Limb (tissue), 2 donors: ENCODE measurements at regions not wholly inside any gene's neighbourhood (a gene's known extent, or its start where the extent isn't known, plus 50 kb on each side); places are given as distances from the start of the nearest gene placed in this dataset.
A peak's percentile ranks its signal among the peaks of the same experiment; 100 is the strongest.

ENCODE experiments used
- DNase-seq, 2 donors: peaks; one replicate each; pipeline ENCODE4 v3.0.0-alpha.2; 2016; ENCODE audit errors: extremely low spot score in 2 of 2

- no peak for DNase-seq
These were observed 72.3 kb downstream of the LINC00237 start for GRCh38 chr20:21033817-21034216.

GRCh38 chr20:21031666-21032065 lies 74.5 kb downstream of the LINC00237 start:
- DNase-seq, result no peak

- DNase-seq, result no peak
These were observed 76.8 kb downstream of the LINC00237 start for GRCh38 chr20:21029341-21029740.

GRCh38 chr20:21028921-21029320 lies 77.2 kb downstream of the LINC00237 start:
- no peak for DNase-seq

- no peak for DNase-seq
These were observed 77.7 kb downstream of the LINC00237 start for GRCh38 chr20:21028436-21028835.

GRCh38 chr20:21027569-21027968 lies 78.6 kb downstream of the LINC00237 start:
- no peak for DNase-seq

- DNase-seq, result no peak
These were observed 79.2 kb downstream of the LINC00237 start for GRCh38 chr20:21026951-21027350.

- DNase-seq, result no peak
These were observed 81.7 kb downstream of the LINC00237 start for GRCh38 chr20:21024420-21024819.

- DNase-seq, result no peak
These were observed 83.2 kb downstream of the LINC00237 start for GRCh38 chr20:21022925-21023324.

- DNase-seq, result no peak
These were observed 84.7 kb downstream of the LINC00237 start for GRCh38 chr20:21021472-21021790.

GRCh38 chr20:21020659-21021471 lies 85.3 kb downstream of the LINC00237 start:
- DNase-seq, result no peak

GRCh38 chr20:21019814-21020658 lies 86.1 kb downstream of the LINC00237 start:
- peak in 1 of 2 donors; percentile 61 for DNase-seq

- DNase-seq, result no peak
These were observed 86.7 kb downstream of the LINC00237 start for GRCh38 chr20:21019468-21019813.

GRCh38 chr20:21018576-21018975 lies 87.6 kb downstream of the LINC00237 start:
- no peak for DNase-seq

GRCh38 chr20:21017528-21018085 lies 88.6 kb downstream of the LINC00237 start:
- no peak for DNase-seq

GRCh38 chr20:21016751-21017150 lies 89.4 kb downstream of the LINC00237 start:
- no peak for DNase-seq

- no peak for DNase-seq
These were observed 91.6 kb downstream of the LINC00237 start for GRCh38 chr20:21014528-21014927.

- DNase-seq, result no peak
These were observed 97.2 kb downstream of the LINC00237 start for GRCh38 chr20:21008951-21009350.

- DNase-seq, result no peak
These were observed 99.5 kb downstream of the LINC00237 start for GRCh38 chr20:21006611-21007010.

- no peak for DNase-seq
These were observed 101.6 kb downstream of the LINC00237 start for GRCh38 chr20:21004386-21005076.

- DNase-seq, result no peak
These were observed 102.3 kb downstream of the LINC00237 start for GRCh38 chr20:21003902-21004301.

GRCh38 chr20:21002486-21002885 lies 103.7 kb downstream of the LINC00237 start:
- DNase-seq, result no peak
